Activated CD4-positive, CD25-positive, alpha-beta regulatory T cell treated with anti-CD3 and anti-CD28 coated beads, Interleukin-2, amount 50 U/mL, for 16 hours (primary cell): ENCODE measurements at regions not wholly inside any gene's neighbourhood (a gene's known extent, or its start where the extent isn't known, plus 50 kb on each side); places are given as distances from the start of the nearest gene placed in this dataset.

ENCODE experiments used
- DNase-seq: peaks from one replicate; pipeline ENCODE4 v3.0.0-alpha.2; 2020; ENCODE audit warnings: low read depth, low spot score

GRCh38 chr10:94085766-94086437, 92.2 kb downstream of the PLCE1 start:
- DNase-seq: no peak

- no peak for DNase-seq
These were observed 95.2 kb downstream of the PLCE1 start for GRCh38 chr10:94088926-94089381.

GRCh38 chr10:94091649-94092048, 97.9 kb downstream of the PLCE1 start:
- DNase-seq: no peak

GRCh38 chr10:94092848-94093247, 99.1 kb downstream of the PLCE1 start:
- DNase-seq: no peak

GRCh38 chr10:94093286-94093905, 99.7 kb downstream of the PLCE1 start:
- no peak for DNase-seq

- DNase-seq: no peak
These were observed 100.8 kb downstream of the PLCE1 start for GRCh38 chr10:94094540-94094939.

GRCh38 chr10:94097656-94098055, 103.9 kb downstream of the PLCE1 start:
- no peak for DNase-seq

GRCh38 chr10:94098896-94099295, 105.2 kb downstream of the PLCE1 start:
- DNase-seq: no peak

- no peak for DNase-seq
These were observed 108.2 kb downstream of the PLCE1 start for GRCh38 chr10:94101894-94102293.

GRCh38 chr10:94102436-94102835, 108.7 kb downstream of the PLCE1 start:
- DNase-seq: no peak

GRCh38 chr10:94103192-94103591, 109.5 kb downstream of the PLCE1 start:
- no peak for DNase-seq

- no peak for DNase-seq
These were observed 110.1 kb downstream of the PLCE1 start for GRCh38 chr10:94103801-94104221.

GRCh38 chr10:94104316-94105000, 110.7 kb downstream of the PLCE1 start:
- no peak for DNase-seq

- DNase-seq: no peak
These were observed 111.5 kb downstream of the PLCE1 start for GRCh38 chr10:94105226-94105625.

GRCh38 chr10:94107191-94107590, 113.5 kb downstream of the PLCE1 start:
- no peak for DNase-seq

GRCh38 chr10:94108200-94108599, 114.5 kb downstream of the PLCE1 start:
- no peak for DNase-seq

GRCh38 chr10:94111367-94111766, 117.6 kb downstream of the PLCE1 start:
- DNase-seq: no peak

GRCh38 chr10:94112321-94112720, 118.6 kb downstream of the PLCE1 start:
- no peak for DNase-seq

- DNase-seq: no peak
These were observed 122.0 kb downstream of the PLCE1 start for GRCh38 chr10:94115725-94116124.

- DNase-seq: no peak
These were observed 123.1 kb downstream of the PLCE1 start for GRCh38 chr10:94116848-94117247.

GRCh38 chr10:94122211-94122610, 128.5 kb downstream of the PLCE1 start:
- DNase-seq: no peak

GRCh38 chr10:94123258-94123995, 129.7 kb downstream of the PLCE1 start:
- no peak for DNase-seq
